DMS153 treated with DMSO at 0.1 percent for 48 hours (cell line): ENCODE measurements at regions not wholly inside any gene's neighbourhood (a gene's known extent, or its start where the extent isn't known, plus 50 kb on each side); places are given as distances from the start of the nearest gene placed in this dataset.
"Not testable (repeated sequence)": the region's sequence is repeated elsewhere in the genome, so short reads cannot be mapped to it uniquely, and the experiment has no call there.

Experiments
- DNase-seq: peaks from one replicate; lab custom pipeline; 2025; ENCODE audit not compliant: unreplicated experiment; lab: John Stamatoyannopoulos, UW

GRCh38 chr22:22716136-22716665 lies 71.8 kb downstream of the GGTLC2 start:
- DNase-seq: no peak

- DNase-seq: no peak
These were observed 73.2 kb downstream of the GGTLC2 start for GRCh38 chr22:22717664-22718063.

GRCh38 chr22:22720201-22720723 lies 75.8 kb downstream of the GGTLC2 start:
- DNase-seq: no peak

GRCh38 chr22:22720724-22721261 lies 76.4 kb downstream of the GGTLC2 start:
- DNase-seq: no peak

GRCh38 chr22:22721681-22722354 lies 77.4 kb downstream of the GGTLC2 start:
- no peak for DNase-seq

- no peak for DNase-seq
These were observed 84.0 kb downstream of the GGTLC2 start for GRCh38 chr22:22728382-22728781.

- DNase-seq: no peak
These were observed 86.4 kb downstream of the GGTLC2 start for GRCh38 chr22:22730655-22731373.

GRCh38 chr22:22731374-22731676 lies 86.9 kb downstream of the GGTLC2 start:
- DNase-seq: no peak

GRCh38 chr22:22733006-22733405 lies 88.6 kb downstream of the GGTLC2 start:
- DNase-seq: not testable (repeated sequence)

GRCh38 chr22:22733881-22734373 lies 89.5 kb downstream of the GGTLC2 start:
- DNase-seq: no peak

GRCh38 chr22:22734395-22735272 lies 90.2 kb downstream of the GGTLC2 start:
- not testable (repeated sequence) for DNase-seq

GRCh38 chr22:22735276-22735675 lies 90.9 kb downstream of the GGTLC2 start:
- not testable (repeated sequence) for DNase-seq

GRCh38 chr22:22735695-22736611 lies 91.5 kb downstream of the GGTLC2 start:
- DNase-seq: no peak

- no peak for DNase-seq
These were observed 93.2 kb downstream of the GGTLC2 start for GRCh38 chr22:22737590-22737989.

GRCh38 chr22:22738959-22739585 lies 94.7 kb downstream of the GGTLC2 start:
- no peak for DNase-seq

- DNase-seq: no peak
These were observed 96.3 kb downstream of the GGTLC2 start for GRCh38 chr22:22740560-22741276.

GRCh38 chr22:22741843-22742242 lies 97.4 kb downstream of the GGTLC2 start:
- DNase-seq: no peak

GRCh38 chr22:22742641-22743040 lies 98.2 kb downstream of the GGTLC2 start:
- no peak for DNase-seq
